Esophagus muscularis mucosa (tissue), 4 donors: ENCODE measurements at regions not wholly inside any gene's neighbourhood (a gene's known extent, or its start where the extent isn't known, plus 50 kb on each side); places are given as distances from the start of the nearest gene placed in this dataset.

ENCODE experiments used
- DNase-seq: peaks from one replicate; pipeline ENCODE4 v3.0.0-alpha.2; 2017; ENCODE audit errors: extremely low spot score
- H3K27ac ChIP-seq, 4 donors: fragments of 200-600 bp; sonication (generic); replicated peaks in 1 of 4; 1 replicate in 3 of 4; 2 replicates in 1 of 4; pipeline ENCODE4 v1.5.1; 2016 to 2019; ENCODE audit warnings: mild to moderate bottlenecking in 1 of 4
- H3K27me3 ChIP-seq, 4 donors: fragments of 200-600 bp; sonication (generic); one replicate each; pipeline versions ENCODE4 v1.5.1 to v1.6.0; 2016 to 2019
- H3K36me3 ChIP-seq, 4 donors: fragments of 200-600 bp; sonication (generic); one replicate each; pipeline ENCODE4 v1.5.1; 2016 to 2019
- H3K4me1 ChIP-seq, 4 donors: fragments of 200-600 bp; sonication (generic); one replicate each; pipeline ENCODE4 v1.5.1; 2016 to 2019
- H3K4me3 ChIP-seq, 4 donors: fragments of 200-600 bp; sonication (generic); 1 replicate in 2 of 4; 2 replicates in 2 of 4; pipeline ENCODE4 v1.5.1; 2016 to 2019; ENCODE audit warnings: mild to moderate bottlenecking in 4 of 4, moderate library complexity in 1 of 4
- H3K9me3 ChIP-seq, 4 donors: fragments of 200-600 bp; sonication (generic); 1 replicate in 3 of 4; 2 replicates in 1 of 4; pipeline ENCODE4 v1.5.1; 2016 to 2019
- EP300 ChIP-seq: sonication (generic); formaldehyde crosslinking; IDR thresholded peaks from one replicate; pipeline ENCODE4 v1.6.1; 2017; ENCODE audit warnings: antibody characterized with exemption
- POLR2A ChIP-seq: fragments of 450-650 bp; IDR thresholded peaks from one replicate; pipeline ENCODE4 v1.6.1; 2017; ENCODE audit warnings: antibody characterized with exemption, moderate library complexity, mild to moderate bottlenecking, low read depth
- POLR2AphosphoS5 ChIP-seq, 2 donors: sonication (generic); formaldehyde crosslinking; IDR thresholded peaks; one replicate each; pipeline ENCODE4 v1.6.1; 2017; ENCODE audit warnings: antibody characterized with exemption in 2 of 2
- WGBS: methylation state at CpG from one replicate; pipeline ENCODE4 v1.1.5; 2018; 5-methylcytosine and 5-hydroxymethylcytosine counted together
- intact Hi-C: fragments of 100-400 bp; cut with DNase I; formaldehyde crosslinking; loops from one replicate; pipeline ENCODE4 v1.15.1; 2023
- TF ChIP-seq, protein P1 (sequence below), 3 experiments: fragments of 200-600 bp in 2 of 3; fragments of 450-650 bp in 1 of 3; sonication (generic) in 2 of 3; IDR thresholded peaks; one replicate each; pipeline ENCODE4 v1.5.1; 2017 to 2019; ENCODE audit warnings: antibody characterized with exemption in 3 of 3, mild to moderate bottlenecking in 2 of 3, moderate library complexity in 1 of 3

DNA sequence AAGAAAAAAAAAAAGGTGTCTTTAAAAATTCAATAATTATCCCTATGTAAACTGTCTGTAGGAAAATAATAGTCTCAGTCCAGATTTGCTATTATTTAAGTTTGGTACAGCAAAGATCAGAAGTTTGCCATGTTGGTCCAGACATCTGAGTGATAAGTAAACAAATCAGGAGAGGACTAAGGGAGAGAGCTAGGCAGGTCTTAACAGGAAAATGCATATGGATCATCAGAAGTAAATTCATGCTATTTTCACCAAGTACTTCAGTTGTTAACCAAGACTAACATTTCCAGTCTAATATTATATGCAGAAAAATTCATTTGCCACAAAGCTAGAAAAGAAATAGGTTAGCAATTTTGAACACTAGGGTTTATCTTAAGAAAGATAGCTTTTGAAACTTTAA lies 95.0 kb upstream of the STK17B start:
- Histone ChIP-seq H3K9me3 (no peaks in the 10 kb centered on the region), H3K36me3 (peaks cover 0 to 36% (median 0%) of the 10 kb centered on the region in 4 donors), H3K27ac (no peak overlapping the region), H3K27me3 (no peaks in the 10 kb centered on the region), H3K4me3 (no peak overlapping the region), H3K4me1 (peaks cover 0 to 15% (median 3%) of the 10 kb centered on the region in 4 donors)
- TF ChIP-seq, protein P1, sequence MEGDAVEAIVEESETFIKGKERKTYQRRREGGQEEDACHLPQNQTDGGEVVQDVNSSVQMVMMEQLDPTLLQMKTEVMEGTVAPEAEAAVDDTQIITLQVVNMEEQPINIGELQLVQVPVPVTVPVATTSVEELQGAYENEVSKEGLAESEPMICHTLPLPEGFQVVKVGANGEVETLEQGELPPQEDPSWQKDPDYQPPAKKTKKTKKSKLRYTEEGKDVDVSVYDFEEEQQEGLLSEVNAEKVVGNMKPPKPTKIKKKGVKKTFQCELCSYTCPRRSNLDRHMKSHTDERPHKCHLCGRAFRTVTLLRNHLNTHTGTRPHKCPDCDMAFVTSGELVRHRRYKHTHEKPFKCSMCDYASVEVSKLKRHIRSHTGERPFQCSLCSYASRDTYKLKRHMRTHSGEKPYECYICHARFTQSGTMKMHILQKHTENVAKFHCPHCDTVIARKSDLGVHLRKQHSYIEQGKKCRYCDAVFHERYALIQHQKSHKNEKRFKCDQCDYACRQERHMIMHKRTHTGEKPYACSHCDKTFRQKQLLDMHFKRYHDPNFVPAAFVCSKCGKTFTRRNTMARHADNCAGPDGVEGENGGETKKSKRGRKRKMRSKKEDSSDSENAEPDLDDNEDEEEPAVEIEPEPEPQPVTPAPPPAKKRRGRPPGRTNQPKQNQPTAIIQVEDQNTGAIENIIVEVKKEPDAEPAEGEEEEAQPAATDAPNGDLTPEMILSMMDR (IDR thresholded peaks at IDR 0.05), result no peak
- no peak for TF ChIP-seq EP300
- no peak for TF ChIP-seq POLR2AphosphoS5 (IDR thresholded peaks at IDR 0.05)
- TF ChIP-seq POLR2A, result no peak
- no peak for DNase-seq
- intact Hi-C loops, result no loop called here

DNA sequence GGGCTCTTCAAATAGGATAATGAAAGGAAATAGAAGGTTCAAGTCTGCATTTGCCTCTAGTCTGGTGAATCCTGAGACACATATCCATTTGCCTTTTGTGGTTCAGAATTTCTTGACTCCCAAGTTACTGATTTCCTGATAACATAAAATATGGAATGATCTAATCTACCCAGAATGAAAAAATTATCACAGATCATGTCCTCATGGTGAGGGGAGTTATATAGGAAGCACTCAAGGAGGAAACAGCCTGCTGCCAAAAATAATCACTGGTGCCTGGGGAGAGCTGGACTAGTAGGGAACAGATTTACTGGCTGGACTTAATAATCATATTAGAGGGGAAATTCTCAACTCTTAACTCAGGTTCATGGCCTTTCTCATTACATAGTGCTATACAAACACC lies 95.5 kb upstream of the STK17B start:
- no peak overlapping the region for H3K4me3 ChIP-seq
- intact Hi-C loops, result no loop called here
- TF ChIP-seq, protein P1 (IDR thresholded peaks at IDR 0.05), result no peak
- TF ChIP-seq POLR2A (no peak), POLR2AphosphoS5 (IDR thresholded peaks at IDR 0.05) (no peak), EP300 (no peak)

DNA sequence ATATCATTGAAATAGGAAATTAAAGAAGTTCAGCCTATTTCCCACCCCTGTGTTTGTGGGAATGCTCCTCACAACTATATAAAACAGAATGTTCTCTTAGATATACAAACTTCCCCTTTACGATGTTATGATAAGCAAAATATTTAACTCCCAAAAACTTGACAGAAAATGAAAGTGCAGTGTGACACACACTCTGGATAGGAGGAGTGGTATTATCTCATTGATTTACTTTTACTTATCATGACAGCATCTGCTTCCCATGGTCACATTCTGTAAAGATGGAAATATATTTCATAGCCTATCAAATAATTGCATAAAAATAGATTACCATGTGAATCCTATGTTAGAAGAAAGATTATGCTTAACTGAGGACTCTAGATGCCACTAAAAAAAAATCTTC lies 96.6 kb upstream of the STK17B start:
- intact Hi-C loops, result no loop called here
- Histone ChIP-seq H3K9me3 (no peaks in the 10 kb centered on the region), H3K4me3 (no peak overlapping the region), H3K36me3 (peaks cover 0 to 35% (median 0%) of the 10 kb centered on the region in 4 donors), H3K4me1 (peaks cover 0 to 15% (median 3%) of the 10 kb centered on the region in 4 donors), H3K27ac (peak overlapping the region in 1 of 4 donors; percentile 45), H3K27me3 (no peaks in the 10 kb centered on the region)
- DNase-seq, result no peak
- TF ChIP-seq, protein P1 (IDR thresholded peaks at IDR 0.05), result no peak
- no peak for TF ChIP-seq POLR2A
- no peak for TF ChIP-seq POLR2AphosphoS5 (IDR thresholded peaks at IDR 0.05)
- no peak for TF ChIP-seq EP300
- WGBS, result 56% methylated on average over 1 of the region's 1 CpG

More for the DNA sequence above, 95.5 kb upstream of the STK17B start:
- H3K4me1 ChIP-seq, result peaks cover 0 to 15% (median 3%) of the 10 kb centered on the region in 4 donors
- H3K27me3 ChIP-seq, result no peaks in the 10 kb centered on the region
- H3K9me3 ChIP-seq, result no peaks in the 10 kb centered on the region
- DNase-seq, result no peak
- peaks cover 0 to 41% (median 0%) of the 10 kb centered on the region in 4 donors for H3K36me3 ChIP-seq
- H3K27ac ChIP-seq, result no peak overlapping the region

DNA sequence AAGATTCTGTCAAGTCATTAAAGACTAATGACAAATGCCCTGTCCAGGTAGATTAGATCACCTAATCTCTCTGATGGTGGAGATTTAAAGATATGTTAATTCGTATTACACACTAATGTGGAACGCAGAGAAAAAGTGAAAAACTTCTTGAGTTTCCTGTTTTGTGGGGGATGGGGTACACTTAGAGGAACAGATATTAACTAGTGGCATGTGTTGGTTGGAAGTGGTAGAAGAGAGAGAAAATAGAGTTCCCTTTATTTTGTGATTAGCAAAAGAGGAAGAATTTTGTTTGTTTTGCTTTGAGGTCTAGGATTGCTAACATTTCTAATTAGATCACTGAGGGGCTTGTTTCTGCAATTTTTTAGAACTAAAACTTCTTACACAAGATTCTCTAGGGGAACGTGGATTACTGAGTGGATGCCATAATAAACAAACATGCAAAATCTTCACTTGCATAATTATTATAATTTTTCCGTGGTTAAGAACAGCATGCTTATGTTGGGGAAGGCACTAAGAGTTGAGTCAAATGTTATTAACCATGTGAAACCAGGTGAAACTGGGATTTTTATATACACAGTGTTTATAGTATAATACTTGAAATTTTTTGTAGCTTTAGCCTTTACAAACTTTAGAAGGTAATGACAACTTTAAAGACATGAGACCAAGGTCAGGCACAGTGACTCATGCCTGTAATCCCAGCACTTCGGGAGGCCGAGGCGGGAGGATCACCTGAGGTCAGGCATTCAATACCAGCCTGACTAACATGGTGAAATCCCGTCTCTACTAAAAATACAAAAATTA lies 97.4 kb upstream of the STK17B start:
- H3K27ac ChIP-seq, result peak overlapping the region in 1 of 4 donors; percentile 45
- H3K9me3 ChIP-seq, result no peaks in the 10 kb centered on the region
- H3K4me3 ChIP-seq, result no peak overlapping the region
- 72% methylated on average over 8 of the region's 8 CpGs for WGBS
- TF ChIP-seq EP300 (no peak), POLR2A (no peak), POLR2AphosphoS5 (IDR thresholded peaks at IDR 0.05) (no peak)
- TF ChIP-seq, protein P1 (IDR thresholded peaks at IDR 0.05), result no peak
- H3K27me3 ChIP-seq, result no peaks in the 10 kb centered on the region
- DNase-seq, result no peak
- intact Hi-C loops, result no loop called here
- peaks cover 0 to 15% (median 3%) of the 10 kb centered on the region in 4 donors for H3K4me1 ChIP-seq
- peaks cover 0 to 35% (median 0%) of the 10 kb centered on the region in 4 donors for H3K36me3 ChIP-seq

DNA sequence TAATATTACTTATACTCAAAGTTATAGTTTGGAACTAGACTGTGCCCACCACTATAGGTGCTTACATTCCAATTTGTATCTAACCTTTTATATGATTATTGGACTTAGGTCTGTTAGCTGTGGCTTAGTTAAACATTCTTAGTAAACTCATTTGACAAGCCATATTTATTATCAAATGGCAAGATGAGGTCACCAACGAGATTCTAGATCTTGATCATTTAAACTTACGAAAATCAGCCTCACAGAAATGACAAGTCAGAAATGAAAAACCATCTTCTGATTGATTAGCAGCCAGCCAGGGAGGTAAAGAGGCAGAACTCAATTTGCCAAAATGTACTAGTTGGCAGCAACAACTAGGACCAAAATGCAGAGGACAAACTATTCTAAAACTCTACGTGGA lies 100.4 kb upstream of the STK17B start:
- TF ChIP-seq POLR2A (no peak), EP300 (no peak), POLR2AphosphoS5 (IDR thresholded peaks at IDR 0.05) (no peak)
- TF ChIP-seq, protein P1 (IDR thresholded peaks at IDR 0.05), result no peak
- WGBS, result 94% methylated on average over 3 of the region's 3 CpGs
- Histone ChIP-seq H3K36me3 (peaks cover 0 to 28% (median 0%) of the 10 kb centered on the region in 4 donors), H3K27ac (no peak overlapping the region), H3K9me3 (no peaks in the 10 kb centered on the region), H3K4me3 (no peak overlapping the region), H3K4me1 (peaks cover 0 to 13% (median 11%) of the 10 kb centered on the region in 4 donors), H3K27me3 (no peaks in the 10 kb centered on the region)
- no peak for DNase-seq
- intact Hi-C loops, result no loop called here
